ENCODE measurements at regions not wholly inside any gene's neighbourhood (a gene's known extent, or its start where the extent isn't known, plus 50 kb on each side); places are given as distances from the start of the nearest gene placed in this dataset.
"Not testable (repeated sequence)": the region's sequence is repeated elsewhere in the genome, so short reads cannot be mapped to it uniquely, and the experiment has no call there.

DNA sequence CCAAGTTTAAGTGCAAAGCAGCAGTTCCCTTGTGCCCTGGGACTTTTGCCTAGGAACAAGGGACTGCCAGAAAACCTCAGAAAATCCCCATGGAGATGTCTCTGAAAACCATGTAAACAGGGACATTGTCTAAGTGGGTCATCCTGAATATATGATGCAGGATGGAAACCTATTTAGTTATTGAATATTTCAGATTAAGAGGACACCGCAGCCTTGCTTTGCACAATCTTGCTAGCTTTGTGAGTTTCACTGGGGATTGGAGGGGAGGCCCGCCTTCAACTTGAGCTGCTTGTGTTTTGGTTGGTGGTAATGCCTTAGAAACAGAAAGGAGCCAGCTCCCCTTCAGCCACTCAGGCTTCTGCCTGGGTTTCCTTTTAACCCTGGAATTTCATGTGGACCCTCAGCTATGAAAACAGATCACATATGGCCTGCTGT is 112.8 kb downstream of the C9orf152 start:
- Histone ChIP-seq H3K4me2 (ENCODE audit: low read length) (no peak overlapping the region), H3K9me2 (replicated peaks; ENCODE audit: low read length) (no peaks in the 10 kb centered on the region), H3K9me3 (ENCODE audit: low read length) (no peaks in the 10 kb centered on the region), H2AFZ (ENCODE audit: low read length) (no peak overlapping the region), H3F3A (ENCODE audit: low read length, unreplicated experiment) (no peaks in the 10 kb centered on the region), H3K4me1 (ENCODE audit: insufficient read depth, low read length) (peaks cover 8% of the 10 kb centered on the region; the same call in 1 of the 2 replicates), H4K20me1 (ENCODE audit: low read length) (peaks cover 42% of the 10 kb centered on the region), H3K79me2 (ENCODE audit: low read length) (peaks cover 74% of the 10 kb centered on the region), H3K27ac (ENCODE audit: low read length) (no peak overlapping the region), H3K4me3 (ENCODE audit: low read length) (no peak overlapping the region), H3K9ac (ENCODE audit: low read length) (no peak overlapping the region), H3K36me3 (ENCODE audit: low read depth, low read length) (no peaks in the 10 kb centered on the region), H3K27me3 (ENCODE audit: low read length) (no peaks in the 10 kb centered on the region)
- TF ChIP-seq EZH2 (IDR thresholded peaks at IDR 0.05; ENCODE audit: low read length, unreplicated experiment) (no peak), EZH2phosphoT487 (IDR thresholded peaks at IDR 0.05; ENCODE audit: borderline replicate concordance, low read length) (no peak)
- TF ChIP-seq, protein P1, sequence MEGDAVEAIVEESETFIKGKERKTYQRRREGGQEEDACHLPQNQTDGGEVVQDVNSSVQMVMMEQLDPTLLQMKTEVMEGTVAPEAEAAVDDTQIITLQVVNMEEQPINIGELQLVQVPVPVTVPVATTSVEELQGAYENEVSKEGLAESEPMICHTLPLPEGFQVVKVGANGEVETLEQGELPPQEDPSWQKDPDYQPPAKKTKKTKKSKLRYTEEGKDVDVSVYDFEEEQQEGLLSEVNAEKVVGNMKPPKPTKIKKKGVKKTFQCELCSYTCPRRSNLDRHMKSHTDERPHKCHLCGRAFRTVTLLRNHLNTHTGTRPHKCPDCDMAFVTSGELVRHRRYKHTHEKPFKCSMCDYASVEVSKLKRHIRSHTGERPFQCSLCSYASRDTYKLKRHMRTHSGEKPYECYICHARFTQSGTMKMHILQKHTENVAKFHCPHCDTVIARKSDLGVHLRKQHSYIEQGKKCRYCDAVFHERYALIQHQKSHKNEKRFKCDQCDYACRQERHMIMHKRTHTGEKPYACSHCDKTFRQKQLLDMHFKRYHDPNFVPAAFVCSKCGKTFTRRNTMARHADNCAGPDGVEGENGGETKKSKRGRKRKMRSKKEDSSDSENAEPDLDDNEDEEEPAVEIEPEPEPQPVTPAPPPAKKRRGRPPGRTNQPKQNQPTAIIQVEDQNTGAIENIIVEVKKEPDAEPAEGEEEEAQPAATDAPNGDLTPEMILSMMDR (conservative IDR thresholded peaks at IDR 0.05; ENCODE audit: low read depth, low read length): no peak
- DNase-seq (no peak), ATAC-seq (no peak)
- intact Hi-C loops (cut with micrococcal nuclease): no loop called here
- CTCF ChIA-PET: no interaction called here
- BruUV-seq (replicated peaks): no TSS peak
- POLR2A ChIA-PET (ENCODE audit: unreplicated experiment): no interaction called here

DNA sequence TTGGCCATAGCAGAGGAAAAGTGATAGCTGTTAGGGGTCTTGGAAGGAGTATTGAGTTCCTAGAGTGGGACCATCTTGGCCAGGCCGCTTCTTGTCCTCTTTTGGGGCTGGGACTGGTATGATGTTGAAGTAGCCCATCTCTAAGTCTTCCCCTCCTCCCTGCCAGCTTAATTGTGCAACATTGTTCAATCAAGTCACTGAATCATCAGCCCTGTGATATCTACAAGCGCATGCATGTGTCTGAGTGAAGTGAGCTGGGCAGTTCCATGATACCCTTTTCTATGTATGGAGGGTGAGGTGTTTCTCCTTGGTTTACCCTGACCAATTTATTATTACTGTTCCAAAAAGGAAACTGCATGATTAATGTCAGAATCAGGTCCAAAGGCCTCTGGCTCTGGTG is 112.2 kb downstream of the C9orf152 start:
- POLR2A ChIA-PET (ENCODE audit: unreplicated experiment): no interaction called here
- Histone ChIP-seq H3K4me1 (ENCODE audit: insufficient read depth, low read length) (peaks cover 5% of the 10 kb centered on the region; the same call in 1 of the 2 replicates), H3K4me2 (ENCODE audit: low read length) (no peak overlapping the region), H3K27ac (ENCODE audit: low read length) (no peak overlapping the region), H3F3A (ENCODE audit: low read length, unreplicated experiment) (no peaks in the 10 kb centered on the region), H3K9me2 (replicated peaks; ENCODE audit: low read length) (no peaks in the 10 kb centered on the region), H3K9ac (ENCODE audit: low read length) (no peak overlapping the region), H3K79me2 (ENCODE audit: low read length) (peaks cover 74% of the 10 kb centered on the region), H3K36me3 (ENCODE audit: low read depth, low read length) (no peaks in the 10 kb centered on the region), H2AFZ (ENCODE audit: low read length) (no peak overlapping the region), H3K4me3 (ENCODE audit: low read length) (no peak overlapping the region), H4K20me1 (ENCODE audit: low read length) (peaks cover 44% of the 10 kb centered on the region; the same call in 1 of the 2 replicates), H3K9me3 (ENCODE audit: low read length) (no peaks in the 10 kb centered on the region), H3K27me3 (ENCODE audit: low read length) (no peaks in the 10 kb centered on the region)
- no TSS peak for BruUV-seq (replicated peaks)
- TF ChIP-seq EZH2 (IDR thresholded peaks at IDR 0.05; ENCODE audit: low read length, unreplicated experiment) (no peak), EZH2phosphoT487 (IDR thresholded peaks at IDR 0.05; ENCODE audit: borderline replicate concordance, low read length) (no peak)
- TF ChIP-seq, protein P1 (conservative IDR thresholded peaks at IDR 0.05; ENCODE audit: low read depth, low read length): no peak
- intact Hi-C loops (cut with micrococcal nuclease): no loop called here
- no peak for ATAC-seq
- CTCF ChIA-PET: no interaction called here
- DNase-seq: no peak

DNA sequence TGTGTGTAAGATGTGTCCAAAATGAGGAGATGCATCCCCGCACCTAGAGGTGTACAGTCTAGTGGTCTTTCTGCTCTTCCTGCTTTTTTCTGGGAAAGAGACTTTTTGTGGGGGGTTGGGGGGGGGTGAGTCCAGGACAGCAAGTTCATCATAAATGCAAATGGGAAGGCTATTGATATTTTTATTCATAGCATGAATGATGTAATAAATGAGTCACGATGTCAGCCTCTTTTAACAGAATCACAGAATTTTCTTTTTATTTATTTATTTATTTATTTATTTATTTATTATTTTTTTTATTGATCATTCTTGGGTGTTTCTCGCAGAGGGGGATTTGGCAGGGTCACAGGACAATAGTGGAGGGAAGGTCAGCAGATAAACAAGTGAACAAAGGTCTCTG is 111.3 kb downstream of the C9orf152 start:
- intact Hi-C loops (cut with micrococcal nuclease); H3K9me2 ChIP-seq (replicated peaks; ENCODE audit: low read length); CTCF ChIA-PET; H3K27me3 ChIP-seq (ENCODE audit: low read length); BruUV-seq (replicated peaks); DNase-seq; H3F3A ChIP-seq (ENCODE audit: low read length, unreplicated experiment); H2AFZ ChIP-seq (ENCODE audit: low read length); H3K9me3 ChIP-seq (ENCODE audit: low read length); H3K4me1 ChIP-seq (ENCODE audit: insufficient read depth, low read length); H3K4me2 ChIP-seq (ENCODE audit: low read length); H3K4me3 ChIP-seq (ENCODE audit: low read length); ATAC-seq; H3K36me3 ChIP-seq (ENCODE audit: low read depth, low read length); H3K9ac ChIP-seq (ENCODE audit: low read length); H3K27ac ChIP-seq (ENCODE audit: low read length); POLR2A ChIA-PET (ENCODE audit: unreplicated experiment): not testable (repeated sequence)
- H4K20me1 ChIP-seq (ENCODE audit: low read length): peaks cover 47% of the 10 kb centered on the region; the same call in 1 of the 2 replicates
- peaks cover 73% of the 10 kb centered on the region for H3K79me2 ChIP-seq (ENCODE audit: low read length)

Measured in PC-3 (cell line).